GM18870 (cell line): ENCODE measurements at regions not wholly inside any gene's neighbourhood (a gene's known extent, or its start where the extent isn't known, plus 50 kb on each side); places are given as distances from the start of the nearest gene placed in this dataset.

Experiments used
- ATAC-seq: cut with Tn5 transposase; IDR thresholded peaks from one replicate; pipeline ENCODE4 v1.9.1; 2021; ENCODE audit warnings: moderate library complexity; ENCODE audit not compliant: unreplicated experiment

DNA sequence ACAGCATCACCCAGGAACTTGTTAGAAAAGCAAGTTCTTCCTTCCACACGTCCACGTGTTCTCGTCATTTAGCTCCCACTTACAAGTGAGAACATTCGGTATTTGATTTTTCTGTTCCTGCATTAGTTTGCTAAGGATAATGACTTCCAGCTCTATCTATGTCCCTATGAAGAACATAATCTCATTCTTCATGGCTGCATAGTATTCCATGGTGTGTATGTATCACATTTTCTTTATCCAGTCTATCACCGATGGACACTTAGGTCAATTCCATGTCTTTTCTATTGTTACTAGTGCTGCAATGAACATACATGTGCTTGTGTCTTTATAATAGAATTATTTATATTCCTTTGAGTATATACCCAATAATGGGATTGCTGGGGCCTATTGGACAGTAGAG lies 368.7 kb upstream of the RUNX1 start:
- ATAC-seq = no peak

DNA sequence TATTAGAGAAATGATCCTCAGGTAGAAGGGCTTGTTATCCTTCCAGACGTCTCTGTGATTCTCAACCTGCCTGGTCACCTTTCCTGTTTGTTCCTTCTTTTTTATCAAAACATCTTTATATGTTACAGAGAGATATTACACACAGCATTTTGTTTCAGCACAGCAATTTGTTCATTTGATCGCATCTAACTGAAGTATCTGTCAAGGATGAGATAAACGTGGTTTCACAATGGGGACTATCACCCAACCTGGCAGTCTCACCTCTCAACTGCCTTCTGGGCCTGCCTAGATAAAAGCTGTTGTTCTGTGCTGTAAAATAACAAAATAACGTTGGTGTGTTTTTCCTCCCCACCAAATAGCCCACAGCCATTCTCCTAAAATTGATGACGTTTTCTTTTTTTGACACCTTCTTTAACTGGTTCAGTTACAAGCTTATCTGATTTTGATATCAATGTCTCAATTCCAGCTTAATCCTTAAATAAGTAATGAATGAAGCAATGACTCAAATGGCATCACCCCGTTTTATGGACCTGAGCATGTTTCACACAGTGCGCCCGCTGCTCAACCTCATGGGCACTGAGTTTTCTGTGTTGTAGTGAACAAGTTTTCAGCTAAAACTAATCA lies 367.9 kb upstream of the RUNX1 start:
- no peak for ATAC-seq

- ATAC-seq = no peak
Observed at GRCh38 chr21:35414507-35415139, 365.5 kb upstream of the RUNX1 start.

- ATAC-seq = no peak
Observed at GRCh38 chr21:35414056-35414455, 365.0 kb upstream of the RUNX1 start.

DNA sequence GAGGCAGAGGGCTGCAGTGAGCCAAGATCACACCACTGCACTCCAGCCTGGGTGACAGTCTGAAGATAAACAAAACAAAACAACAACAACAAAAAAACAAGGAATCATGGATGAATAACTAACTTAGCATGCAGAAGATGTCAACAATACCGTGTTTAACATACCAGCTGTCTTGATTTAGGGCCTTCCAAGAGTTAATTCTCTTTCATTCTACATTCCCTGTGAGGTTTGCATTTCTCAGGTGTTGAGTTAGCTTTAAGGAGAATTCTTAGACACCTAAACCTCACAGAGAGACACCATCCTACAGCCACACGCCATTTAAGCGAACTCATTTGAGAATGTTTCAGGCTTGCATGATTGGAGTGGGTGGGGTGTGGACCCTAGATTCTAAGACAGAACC lies 363.1 kb upstream of the RUNX1 start:
- ATAC-seq = no peak

DNA sequence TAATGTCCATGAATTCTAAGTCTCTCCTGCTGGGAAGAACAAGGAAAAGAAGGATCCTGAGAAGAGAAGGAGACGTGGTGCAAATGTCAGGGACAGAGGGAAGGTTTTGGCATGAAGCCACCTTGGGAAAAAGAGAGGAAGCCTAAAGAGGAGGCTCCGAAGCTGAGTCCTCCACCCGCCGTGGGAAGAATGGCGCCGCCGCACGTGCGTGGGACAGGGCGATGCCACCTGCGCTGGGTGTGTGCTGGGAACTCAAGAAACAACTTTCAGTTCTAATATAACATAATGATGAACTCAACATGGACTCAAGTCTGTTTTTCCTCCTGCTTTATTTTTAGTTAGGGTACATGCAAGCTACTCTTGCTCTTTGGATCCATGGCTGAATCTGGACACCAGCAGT lies 362.3 kb upstream of the RUNX1 start:
- ATAC-seq = no peak

DNA sequence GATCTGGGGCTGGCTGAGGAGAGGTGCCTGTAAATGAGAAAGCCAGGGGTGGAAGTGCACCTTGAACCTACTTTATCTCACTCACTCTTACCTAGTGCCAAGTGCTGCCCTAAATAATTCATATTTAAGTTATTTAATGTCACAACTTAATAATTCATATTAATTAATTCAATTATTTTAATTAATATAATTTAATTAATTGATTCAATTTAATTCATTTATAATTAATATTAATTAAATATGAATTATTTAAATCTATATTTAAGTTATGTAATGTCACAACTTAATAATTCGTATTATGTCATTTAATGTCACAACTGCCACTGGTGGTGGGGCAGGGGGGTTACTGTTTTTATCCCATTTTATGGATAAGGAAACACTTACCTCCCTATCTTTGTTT lies 361.6 kb upstream of the RUNX1 start:
- no peak for ATAC-seq

DNA sequence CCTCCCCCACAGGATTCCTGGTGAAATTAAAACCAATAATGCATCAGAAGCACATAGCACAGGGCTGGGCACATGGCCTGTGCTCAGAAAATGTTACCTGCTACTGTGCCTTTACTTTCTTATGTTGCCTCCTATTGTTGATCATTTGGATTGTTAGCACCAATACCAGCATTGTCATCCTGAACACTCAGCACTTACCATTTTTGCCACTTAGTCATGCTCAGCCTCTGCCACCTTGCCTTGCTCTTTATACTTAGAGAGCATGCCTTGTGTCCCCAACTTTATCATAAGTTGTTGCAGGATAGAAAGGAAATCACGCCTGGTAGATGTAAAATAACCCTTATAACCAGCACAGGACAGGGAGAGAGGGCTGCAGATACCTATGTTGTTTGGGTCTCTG lies 361.0 kb upstream of the RUNX1 start:
- no peak for ATAC-seq

DNA sequence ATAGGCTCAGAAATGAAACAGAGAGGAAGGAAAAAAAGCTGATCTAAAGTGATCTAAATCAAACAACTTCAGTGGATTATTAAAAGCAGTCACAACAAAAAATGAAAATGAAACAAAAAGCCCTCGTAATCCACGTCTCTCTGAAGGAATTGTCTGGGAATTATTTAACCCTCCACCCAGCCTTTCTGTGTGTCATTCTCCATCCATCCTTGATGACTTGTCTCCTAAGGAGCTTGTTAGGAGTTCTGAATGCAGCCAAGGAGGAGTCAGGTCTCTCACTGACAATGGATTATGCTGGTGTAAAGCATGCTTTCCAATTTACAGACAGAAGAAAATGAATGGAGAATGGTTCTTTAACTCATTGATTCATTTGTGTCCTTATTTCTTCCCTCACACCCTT lies 359.3 kb upstream of the RUNX1 start:
- no peak for ATAC-seq

- no peak for ATAC-seq
Observed at GRCh38 chr21:35406635-35407034, 357.5 kb upstream of the RUNX1 start.

GRCh38 chr21:35405981-35406380 lies 356.9 kb upstream of the RUNX1 start:
- ATAC-seq = no peak

GRCh38 chr21:35404247-35404646 lies 355.1 kb upstream of the RUNX1 start:
- ATAC-seq = no peak

- no peak for ATAC-seq
Observed at GRCh38 chr21:35402061-35402460, 353.0 kb upstream of the RUNX1 start.

DNA sequence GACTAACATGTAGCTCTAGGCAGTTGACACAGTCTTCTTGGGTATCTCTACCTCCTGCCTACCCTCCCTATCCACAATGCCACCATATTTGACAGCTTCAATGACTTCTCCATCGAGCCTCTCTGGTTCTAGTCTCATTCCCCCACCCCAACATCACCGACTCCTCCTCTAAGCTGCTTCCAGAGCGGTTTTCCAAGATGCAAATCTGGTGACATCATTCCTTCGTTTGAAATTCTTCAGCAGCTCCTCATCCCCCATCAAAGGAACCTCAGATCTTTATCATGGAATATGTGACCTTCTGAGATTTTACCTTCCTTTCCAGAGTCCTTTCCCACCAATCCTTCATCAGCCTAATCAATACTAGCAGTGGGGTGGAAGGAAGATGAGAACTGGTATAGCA lies 352.4 kb upstream of the RUNX1 start:
- no peak for ATAC-seq

GRCh38 chr21:35400233-35400939 lies 351.3 kb upstream of the RUNX1 start:
- ATAC-seq = no peak

DNA sequence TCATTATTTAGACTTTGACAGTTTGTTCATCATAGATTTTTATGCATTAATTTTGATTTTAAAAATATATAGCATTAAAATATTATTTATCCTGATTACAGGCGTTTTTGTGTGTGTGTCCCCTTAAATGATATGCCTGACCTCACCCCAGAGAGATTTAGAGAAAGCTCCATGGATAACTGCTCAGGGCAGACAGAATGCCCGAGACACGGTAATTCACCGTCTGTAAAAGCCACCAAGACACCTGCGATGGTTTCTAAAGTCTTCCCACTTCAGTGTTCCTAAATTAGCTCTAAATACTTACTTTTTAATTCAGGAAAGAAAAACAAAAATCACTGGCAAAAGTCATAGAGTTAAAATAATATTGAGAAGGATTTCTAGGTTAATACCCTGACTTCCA lies 350.6 kb upstream of the RUNX1 start:
- ATAC-seq = no peak

- no peak for ATAC-seq
Observed at GRCh38 chr21:35399002-35399530, 350.0 kb upstream of the RUNX1 start.

- no peak for ATAC-seq
Observed at GRCh38 chr21:35398346-35398982, 349.4 kb upstream of the RUNX1 start.

DNA sequence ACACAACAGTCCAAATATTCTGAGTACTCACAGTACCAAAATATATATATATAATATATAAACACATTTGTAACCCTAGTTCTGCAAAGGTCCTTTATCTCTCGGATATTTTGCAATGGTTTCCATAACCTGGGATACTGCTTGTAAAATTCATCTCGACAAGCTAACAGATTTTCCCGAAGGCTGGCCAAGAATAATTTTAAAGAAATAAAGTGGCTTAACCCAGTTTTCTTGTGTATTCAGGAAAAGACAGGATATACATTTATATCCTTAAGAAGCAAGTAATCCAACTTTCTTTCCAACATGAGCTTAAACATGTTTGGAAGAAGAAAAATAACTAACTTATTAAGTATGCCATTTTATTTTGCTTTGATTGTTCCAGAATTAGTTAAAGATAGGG lies 348.7 kb upstream of the RUNX1 start:
- no peak for ATAC-seq

DNA sequence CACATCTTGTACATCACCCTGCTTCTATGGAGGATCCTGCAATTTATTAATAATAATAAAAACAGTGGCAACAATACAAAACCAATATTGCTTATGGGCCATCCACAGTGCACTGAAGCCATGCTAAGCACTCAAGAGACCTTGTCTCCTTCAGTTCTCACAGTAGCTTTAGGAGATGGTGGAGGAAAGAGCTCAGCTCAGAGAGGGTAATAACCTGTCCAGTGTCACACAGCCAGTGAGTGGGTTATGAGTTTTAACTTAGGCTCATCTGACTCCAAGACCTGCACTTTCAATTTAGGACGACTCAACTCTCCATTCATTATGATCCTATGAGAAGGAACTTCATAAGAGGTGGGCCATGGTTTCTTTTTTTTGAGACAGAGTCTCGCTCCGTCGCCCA lies 347.6 kb upstream of the RUNX1 start:
- no peak for ATAC-seq

DNA sequence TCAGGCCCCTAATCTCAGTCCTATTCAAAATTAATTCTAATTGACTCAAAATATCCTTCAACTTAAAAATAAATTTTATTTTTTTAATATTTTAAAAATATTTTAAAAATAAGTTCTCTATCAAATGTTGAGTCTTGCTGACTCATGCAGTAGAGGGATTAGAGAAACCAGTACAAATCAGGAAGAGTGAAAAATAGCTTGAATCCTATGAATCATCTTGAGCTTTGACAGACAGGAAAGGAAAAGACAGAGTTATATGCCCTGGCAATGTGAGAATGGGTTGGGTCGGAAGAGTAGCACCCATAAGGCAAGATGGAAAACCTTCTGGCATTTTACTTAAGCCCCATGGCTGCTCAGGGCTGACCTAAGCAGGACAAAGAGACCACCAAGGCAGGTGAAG lies 346.6 kb upstream of the RUNX1 start:
- ATAC-seq = no peak
